DMS 273 (cell line): ENCODE measurements at regions not wholly inside any gene's neighbourhood (a gene's known extent, or its start where the extent isn't known, plus 50 kb on each side); places are given as distances from the start of the nearest gene placed in this dataset.
"Not testable (repeated sequence)": the region's sequence is repeated elsewhere in the genome, so short reads cannot be mapped to it uniquely, and the experiment has no call there.

ENCODE experiments used
- DNase-seq: peaks from one replicate; lab custom pipeline; 2025; ENCODE audit not compliant: unreplicated experiment; lab: John Stamatoyannopoulos, UW

DNA sequence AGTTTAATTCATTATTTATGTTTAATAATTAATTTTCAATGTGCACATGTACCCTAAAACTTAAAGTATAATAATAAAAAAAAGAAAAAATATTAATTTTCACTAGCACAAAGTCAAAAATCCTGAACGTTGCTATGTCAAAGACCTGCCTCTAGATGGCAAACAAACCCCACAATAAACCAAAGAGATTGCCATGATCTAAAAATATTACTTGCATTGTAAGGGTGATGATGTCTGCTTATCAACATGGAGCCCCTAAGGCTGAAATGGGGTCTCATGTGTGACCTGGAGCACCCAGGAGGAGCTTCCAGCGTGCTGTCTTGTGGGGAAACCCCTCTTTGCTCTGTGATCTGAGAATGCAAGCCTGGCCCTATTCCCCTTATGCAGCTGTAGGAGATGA lies 1259.3 kb downstream of the RPIA start:
- not testable (repeated sequence) for DNase-seq

DNA sequence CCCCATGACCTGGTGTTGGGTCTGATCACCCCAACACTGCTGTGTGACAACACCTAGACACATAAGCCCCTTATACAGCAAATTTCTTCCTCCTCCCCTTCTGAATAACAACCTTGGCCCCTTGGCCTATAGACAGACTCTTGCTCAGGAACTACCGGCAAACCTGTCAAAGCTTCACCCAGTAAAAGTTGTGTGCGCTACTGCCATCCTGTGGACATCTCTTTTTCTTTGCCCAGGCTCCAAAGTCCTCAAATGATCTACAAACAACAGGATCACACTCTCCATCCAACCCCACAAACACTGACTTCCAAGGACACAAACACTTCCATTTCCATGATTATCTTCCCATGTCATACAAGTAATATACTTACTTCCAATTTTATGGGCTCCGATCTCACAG lies 1265.8 kb downstream of the RPIA start:
- peak; percentile 24 for DNase-seq

DNA sequence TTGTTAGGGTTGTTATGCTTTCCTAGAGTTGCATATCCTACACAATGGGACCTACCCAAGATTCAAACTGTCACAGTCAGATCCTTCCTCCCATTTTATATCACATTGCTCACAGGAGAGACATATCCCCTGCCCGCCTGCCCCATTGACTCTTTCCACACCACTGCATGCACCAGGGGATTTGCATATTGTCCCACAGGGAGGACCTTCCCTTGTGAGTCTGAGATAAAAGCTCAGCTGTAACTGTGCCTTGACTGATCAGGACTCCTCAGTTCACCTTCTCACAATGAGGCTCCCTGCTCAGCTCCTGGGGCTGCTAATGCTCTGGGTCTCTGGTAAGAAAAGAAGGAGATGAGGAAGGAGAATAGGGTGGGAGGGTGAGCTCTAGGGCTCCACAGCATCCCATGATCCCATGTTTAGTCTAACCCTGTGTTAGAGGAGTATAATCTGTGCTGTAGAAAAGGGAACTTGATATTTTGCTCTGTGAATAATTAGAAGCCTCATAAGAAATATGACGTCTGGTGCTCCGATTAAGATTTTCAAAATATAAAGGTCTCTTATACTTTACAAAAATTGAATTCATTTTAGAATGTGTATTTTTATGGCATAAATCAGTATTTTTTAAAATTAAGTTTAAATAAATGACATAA lies 1268.4 kb downstream of the RPIA start:
- DNase-seq, result not testable (repeated sequence)

DNA sequence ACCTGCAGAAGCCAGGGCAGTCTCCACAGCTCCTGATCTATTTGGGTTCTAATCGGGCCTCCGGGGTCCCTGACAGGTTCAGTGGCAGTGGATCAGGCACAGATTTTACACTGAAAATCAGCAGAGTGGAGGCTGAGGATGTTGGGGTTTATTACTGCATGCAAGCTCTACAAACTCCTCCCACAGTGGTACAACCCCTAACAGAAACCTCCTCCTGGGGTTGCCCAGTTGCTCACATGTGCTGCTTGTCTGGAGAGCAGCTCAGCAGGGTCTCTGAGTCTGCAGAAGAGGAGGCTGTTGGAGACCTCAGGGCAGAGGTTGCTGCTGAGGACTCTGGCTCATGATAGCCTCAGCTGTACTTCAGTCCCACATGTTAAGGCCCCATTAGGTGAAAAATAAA lies 1269.1 kb downstream of the RPIA start:
- not testable (repeated sequence) for DNase-seq

DNA sequence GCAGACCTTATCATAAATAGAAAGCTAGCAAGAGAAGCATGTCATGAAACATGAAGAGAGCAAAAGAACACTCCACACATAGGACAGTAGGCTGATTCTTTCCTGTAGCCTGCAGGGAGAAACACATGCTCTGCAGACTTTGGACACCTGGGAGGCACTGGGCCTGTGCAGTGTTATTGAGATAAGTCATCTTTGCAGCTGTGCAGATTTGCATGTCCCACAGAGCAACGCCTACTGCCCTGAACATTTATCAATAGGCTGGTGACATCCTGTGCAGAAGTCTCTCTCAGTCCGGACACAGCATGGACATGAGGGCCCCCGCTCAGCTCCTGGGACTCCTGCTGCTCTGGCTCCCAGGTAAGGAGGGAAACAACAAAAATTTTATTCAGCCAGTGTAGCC lies 1277.1 kb downstream of the RPIA start:
- DNase-seq, result not testable (repeated sequence)

DNA sequence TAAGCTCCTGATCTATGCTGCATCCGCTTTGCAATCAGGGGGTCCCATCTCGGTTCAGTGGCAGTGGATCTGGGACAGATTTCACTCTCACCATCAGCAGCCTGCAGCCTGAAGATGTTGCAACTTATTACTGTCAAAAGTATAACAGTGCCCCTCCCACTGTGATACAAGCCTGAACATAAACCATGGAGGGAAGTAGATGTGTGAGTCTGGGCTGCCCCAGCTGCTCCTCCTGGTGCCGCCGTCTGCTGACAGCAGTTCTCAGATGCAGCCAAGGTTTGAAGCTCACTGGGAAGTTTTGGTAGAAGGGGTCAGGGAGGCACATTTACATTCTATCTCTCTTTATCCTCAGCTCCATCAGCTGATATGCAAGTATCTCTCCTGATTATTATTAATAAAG lies 1277.7 kb downstream of the RPIA start:
- not testable (repeated sequence) for DNase-seq

DNA sequence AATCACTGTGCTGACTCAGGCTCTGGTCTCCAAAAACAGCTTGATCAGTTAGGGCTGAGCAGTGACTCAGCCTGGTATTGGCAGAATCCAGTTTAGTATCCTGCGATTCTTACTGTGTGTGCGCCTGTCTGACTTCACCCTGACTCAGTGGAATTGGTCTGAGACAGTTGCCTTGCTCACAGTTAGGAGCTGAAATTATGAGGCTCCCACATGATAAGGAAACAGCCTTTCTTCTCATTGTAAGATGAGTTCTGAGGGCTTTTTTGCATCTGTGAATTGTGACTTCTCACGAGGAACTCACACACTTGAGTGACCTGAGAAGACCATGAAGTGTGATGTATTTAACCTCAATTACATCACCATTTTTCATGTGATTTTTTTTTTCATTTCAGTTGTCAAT lies 1282.4 kb downstream of the RPIA start:
- not testable (repeated sequence) for DNase-seq

DNA sequence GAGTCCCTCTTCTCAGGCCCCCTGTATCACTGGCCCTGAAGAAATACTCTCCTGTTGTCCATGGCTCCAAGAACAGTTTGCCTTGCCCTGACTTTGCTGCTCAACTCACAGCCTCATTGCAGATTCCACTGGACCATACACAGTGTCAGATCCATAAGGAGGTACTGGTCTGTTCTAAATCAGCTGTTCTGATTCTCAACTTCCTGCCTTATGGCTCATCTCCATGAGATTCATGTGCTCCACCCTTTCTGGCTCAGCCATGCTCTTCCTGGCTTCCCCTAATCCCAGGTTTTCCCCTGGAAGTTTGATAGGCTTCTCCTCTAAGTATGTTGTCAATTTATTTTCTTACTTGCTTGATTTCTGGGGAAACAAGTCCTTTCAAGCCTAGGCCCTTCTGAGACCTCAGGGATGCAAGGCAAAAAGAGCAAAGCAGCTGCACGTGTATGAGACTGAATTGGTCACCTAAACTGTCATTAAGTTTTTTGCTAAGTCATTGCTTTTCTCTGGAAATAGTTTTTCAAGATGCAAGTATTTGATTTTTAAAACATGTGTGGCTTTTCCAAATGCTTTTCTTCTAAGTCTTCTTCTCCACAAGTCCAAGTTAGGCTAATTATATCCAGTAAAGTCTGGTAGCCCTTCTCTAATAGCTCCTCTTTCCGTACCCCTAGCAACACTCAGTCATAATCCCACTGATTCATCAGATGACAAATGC lies 1288.5 kb downstream of the RPIA start:
- DNase-seq, result not testable (repeated sequence)

DNA sequence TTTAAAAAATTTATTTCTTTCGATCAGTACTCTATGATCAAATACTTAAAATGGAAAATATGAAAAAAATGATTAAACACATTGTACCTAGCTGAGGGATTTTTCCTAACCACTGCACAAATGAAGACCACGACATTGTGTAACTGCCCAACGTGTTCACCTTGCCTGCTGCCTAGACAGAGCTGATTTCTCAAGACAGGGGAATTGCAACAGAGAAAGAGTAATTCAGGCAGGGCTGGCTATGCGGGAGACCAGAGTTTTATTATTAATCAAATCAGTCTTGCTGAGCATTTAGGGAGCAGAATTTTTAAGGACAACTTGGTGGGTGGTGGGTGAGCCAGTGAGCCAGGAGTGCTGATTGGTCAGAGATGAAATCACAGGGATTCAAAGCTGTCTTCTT lies 1290.8 kb downstream of the RPIA start:
- DNase-seq, result not testable (repeated sequence)

DNA sequence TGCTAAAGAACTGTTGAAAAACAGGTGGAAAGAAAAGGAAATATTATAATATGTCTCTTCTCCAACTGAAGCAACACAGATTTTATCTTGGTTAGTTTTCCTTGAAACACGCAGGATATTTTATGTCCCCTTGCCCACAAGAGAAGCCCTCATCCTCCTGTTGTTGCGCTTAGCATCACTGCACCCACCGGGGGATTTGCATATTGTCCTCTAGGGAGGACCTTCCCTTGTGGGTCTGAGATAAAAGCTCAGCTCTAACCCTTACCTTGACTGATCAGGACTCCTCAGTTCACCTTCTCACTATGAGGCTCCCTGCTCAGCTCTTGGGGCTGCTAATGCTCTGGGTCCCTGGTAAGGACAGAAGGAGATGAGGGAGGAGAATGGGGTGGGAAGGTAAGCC lies 1294.2 kb downstream of the RPIA start:
- not testable (repeated sequence) for DNase-seq

DNA sequence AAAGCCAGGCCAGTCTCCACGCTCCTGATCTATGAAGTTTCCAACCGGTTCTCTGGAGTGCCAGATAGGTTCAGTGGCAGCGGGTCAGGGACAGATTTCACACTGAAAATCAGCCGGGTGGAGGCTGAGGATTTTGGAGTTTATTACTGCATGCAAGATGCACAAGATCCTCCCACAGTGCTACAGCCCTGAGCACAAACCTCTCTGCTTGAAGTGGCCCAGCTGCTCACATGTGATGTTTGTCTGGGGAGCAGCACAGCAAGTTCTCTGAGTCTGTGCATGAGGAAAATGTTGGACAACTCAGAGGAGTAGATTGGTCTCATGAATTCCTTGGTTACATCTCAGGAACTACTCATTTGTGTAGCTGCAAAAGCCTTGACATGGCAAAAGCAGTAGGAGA lies 1295.1 kb downstream of the RPIA start:
- DNase-seq, result not testable (repeated sequence)

DNA sequence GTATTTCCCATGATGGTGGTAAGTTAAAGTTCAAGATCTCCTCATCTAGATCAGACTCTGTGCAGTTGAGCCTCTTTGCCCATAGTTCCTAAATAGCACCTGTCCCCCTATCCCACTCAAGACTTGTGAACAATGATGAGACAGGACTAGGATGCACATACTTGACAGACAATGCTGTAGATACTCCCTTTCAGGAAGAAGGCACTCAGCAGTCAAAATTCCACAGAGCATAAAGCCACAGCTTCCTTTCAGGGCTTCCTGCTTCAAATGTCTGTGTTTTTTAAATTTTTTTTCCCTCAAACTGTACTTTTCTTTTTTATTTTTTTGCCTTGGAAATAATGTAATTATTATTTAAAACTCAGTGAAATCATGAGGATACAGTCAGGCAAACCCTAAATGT lies 1305.3 kb downstream of the RPIA start:
- DNase-seq, result not testable (repeated sequence)

DNA sequence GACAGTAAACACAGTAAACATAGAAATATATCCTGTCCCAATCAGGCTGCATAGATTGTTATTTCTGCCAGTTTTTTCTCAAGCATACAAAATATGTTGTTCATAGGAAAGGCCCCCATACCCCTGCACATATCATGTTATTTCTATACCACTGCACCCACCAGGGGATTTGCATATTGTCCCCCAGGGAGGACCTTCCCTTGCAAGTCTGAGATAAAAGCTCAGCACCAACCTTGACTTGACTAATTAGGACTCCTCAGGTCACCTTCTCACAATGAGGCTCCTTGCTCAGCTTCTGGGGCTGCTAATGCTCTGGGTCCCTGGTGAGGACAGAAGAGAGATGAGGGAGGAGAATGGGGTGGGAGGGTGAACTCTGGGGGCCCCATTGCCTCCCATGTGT lies 1313.1 kb downstream of the RPIA start:
- DNase-seq, result not testable (repeated sequence)

DNA sequence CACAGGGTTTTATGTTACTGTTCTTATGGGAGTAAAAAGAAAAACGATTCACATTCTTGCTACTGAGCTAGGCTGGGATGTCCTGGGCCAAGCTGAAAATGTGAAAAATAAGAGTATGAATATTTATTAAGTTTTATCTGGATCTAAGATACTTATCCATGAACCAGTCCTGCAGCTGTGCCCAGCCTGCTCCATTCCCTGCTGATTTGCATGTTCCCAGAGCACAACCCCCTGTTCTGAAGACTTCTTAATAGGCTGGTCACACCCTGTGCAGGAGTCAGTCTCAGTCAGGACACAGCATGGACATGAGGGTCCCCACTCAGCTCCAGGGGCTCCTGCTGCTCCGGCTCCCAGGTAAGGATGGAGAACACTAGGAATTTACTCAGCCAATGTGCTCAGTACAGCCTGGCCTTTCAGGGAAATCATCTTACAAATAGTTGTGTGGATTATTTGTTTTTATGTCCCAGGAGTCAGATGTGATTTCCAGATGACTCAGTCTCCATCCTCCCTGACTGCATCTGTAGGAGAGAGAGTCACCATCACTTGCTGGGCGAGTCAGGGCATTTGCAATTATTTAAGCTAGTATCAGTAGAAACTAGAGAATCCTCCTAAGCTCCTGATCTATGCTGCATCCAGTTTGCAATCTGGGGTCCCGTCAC lies 1319.1 kb downstream of the RPIA start:
- DNase-seq, result not testable (repeated sequence)

DNA sequence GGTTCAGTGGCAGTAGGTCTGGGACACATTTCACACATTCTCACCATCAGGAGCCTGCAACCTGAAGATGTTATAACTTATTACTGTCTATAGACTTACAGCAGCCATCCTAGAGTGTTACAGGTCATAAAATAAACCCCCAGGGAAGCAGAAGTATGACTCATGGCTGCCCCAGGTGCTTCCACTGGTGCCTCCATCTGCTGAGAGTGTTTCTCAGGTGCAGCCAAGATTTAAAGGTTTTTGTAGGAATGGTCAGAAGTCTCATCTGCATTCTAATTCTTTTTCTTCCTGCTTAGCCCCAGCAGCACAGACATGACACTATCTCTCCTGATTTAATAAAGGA lies 1319.6 kb downstream of the RPIA start:
- DNase-seq, result not testable (repeated sequence)

DNA sequence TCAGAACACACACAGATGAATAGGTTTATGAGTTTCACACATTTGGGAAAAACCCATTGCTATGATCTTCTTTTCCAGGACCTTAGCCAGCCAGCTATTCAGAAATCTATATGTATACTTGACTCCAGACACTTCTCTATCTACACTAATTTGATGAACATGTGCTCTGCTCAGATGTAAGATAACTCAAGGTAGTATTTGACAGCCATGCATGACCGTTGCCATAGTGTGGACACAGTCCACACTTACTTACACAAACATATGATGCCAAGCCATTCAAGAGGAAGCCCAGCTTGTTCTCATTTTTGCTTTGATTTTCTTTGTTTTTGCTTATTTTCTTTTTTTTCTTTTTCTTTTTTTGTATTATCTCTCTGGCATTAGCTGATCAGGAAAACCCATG lies 1328.4 kb downstream of the RPIA start:
- DNase-seq, result not testable (repeated sequence)

DNA sequence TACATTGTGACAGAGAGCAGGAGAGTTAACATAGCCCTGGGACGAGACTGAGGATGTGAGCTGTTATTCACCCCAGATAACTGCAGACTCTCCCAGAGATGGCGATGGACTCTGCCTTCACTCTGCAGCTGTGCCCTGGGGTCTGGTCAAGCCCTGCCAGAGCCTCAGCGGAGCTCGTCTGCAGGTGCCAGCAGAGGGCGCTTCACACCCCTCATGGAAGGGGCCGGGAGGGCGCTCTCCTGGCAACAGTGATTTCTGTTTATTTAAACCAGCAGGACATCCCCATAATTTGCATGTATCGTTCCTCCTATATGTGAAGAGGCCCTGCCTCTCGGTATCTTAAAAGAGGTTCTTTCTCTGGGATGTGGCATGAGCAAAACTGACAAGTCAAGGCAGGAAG lies 1329.8 kb downstream of the RPIA start:
- DNase-seq, result not testable (repeated sequence)

DNA sequence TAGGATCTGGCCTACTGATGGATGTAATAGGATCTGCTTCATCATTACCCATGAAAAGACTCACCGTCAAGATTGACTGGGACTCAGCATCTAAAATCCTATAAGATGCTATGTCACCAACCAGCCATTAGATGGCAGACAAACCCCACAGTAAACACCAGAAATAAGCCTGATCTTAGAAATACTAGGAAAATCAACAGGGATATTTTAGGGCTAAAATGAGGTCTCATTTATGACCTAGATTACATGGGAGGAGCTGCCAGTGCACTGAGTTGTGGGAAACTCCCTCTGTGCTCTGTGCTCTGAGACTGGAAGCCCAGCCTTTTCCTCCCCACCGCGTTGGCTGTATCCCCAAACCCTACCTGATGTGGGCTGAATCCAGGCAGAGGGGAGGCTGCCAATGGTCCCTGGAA lies 1335.8 kb downstream of the RPIA start:
- DNase-seq, result not testable (repeated sequence)

DNA sequence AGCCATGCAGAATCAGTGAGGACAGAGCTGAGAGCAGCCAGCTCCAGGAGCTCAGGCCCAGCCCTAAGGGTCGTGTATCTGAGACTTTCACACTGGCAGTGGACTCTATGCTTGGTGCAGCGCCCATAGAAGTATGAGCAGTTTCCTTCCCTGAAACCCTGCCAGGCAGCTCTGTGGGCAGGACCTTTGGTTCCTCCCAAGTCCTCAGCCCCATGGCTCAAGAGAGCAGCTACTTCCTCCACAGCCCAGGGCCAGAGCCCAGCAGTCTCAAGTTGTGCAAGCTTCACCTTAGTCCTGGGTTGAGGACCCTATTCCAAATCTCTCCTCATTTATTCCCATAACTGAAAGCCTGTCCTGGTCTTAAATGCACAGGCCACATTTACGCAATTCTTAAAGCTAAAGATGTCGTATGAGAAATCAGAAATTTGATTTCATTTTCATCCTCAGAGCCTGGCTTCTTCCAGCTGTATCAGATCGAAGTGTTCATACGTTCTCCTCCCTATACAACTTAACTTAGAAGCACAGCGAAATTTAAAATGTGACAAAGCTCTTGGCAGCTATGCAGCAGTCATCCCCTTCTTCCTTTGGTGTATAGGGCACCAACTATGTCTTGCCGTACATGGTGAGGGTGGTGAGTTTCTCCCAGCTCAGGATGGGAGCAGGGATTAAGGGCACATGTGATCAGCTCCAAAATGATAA lies 1337.1 kb downstream of the RPIA start:
- not testable (repeated sequence) for DNase-seq

DNA sequence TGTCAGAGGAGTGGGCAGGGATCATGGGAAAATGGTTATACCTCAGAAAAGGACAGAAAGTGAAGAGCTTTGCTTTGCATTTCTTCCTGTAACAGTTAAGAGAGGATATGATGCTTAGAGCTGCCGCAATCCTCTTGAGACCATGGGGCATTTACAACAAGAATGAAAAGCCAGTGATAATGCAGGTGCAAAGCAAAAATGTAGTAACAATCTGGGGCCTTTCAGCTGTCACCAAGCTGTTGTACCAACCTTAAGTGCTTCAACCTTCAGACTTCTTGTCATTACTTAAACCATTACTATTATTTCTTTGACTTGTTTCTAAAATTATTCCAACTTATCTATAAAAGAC lies 1337.6 kb downstream of the RPIA start:
- not testable (repeated sequence) for DNase-seq

DNA sequence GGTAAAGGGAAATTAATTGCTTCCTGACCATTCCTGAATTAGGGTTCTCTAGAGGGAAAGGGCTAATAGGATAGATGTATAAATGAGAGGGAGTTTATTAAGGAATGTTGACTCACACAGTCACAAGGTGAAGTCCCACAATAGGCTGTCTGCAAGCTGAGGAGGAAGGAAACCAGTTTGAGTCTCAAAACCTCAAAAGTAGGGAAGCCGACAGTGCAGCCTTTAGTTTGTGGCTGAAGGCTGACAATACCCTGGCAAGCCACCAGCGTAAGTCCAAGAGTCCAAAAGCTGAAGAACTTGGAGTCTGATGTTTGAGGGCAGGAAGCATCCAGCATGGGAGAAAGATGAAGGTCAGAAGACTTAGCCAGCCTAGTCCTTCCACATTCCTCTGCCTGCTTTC lies 1340.8 kb downstream of the RPIA start:
- DNase-seq, result not testable (repeated sequence)

DNA sequence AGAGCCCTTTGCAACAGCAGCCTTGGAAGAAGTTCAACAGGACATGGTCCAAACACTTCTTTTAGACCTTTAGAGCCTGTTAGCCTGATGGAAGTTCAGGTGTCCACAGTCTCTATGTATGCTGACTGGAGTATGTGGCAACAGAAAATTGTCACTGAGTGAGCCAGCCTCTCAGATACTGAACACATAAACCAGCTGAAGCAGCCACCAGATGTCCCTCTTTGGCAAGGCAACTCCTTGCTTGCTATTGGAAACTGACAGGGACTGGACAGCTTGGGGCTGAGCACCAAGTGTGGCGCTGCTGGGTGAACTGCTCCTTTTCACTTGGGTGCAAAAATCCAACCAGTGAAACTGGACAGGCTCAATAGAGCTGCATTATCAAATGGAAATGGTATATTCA lies 1344.9 kb downstream of the RPIA start:
- peak; percentile 0 for DNase-seq
